H9 (cell line): ENCODE measurements at regions not wholly inside any gene's neighbourhood (a gene's known extent, or its start where the extent isn't known, plus 50 kb on each side); places are given as distances from the start of the nearest gene placed in this dataset.

Experiments
- DNase-seq: peaks from one replicate; pipeline ENCODE4 v3.0.0-alpha.2; 2017
- H2AFZ ChIP-seq: one replicate; pipeline ENCODE4 v1.6.1; 2013; ENCODE audit warnings: mild to moderate bottlenecking, low read length, control low read depth, moderate library complexity
- H2AK5ac ChIP-seq: 2 replicates; pipeline ENCODE4 v1.6.1; 2013; ENCODE audit warnings: low read length, control low read depth, mixed read lengths; ENCODE audit not compliant: insufficient read length
- H2BK120ac ChIP-seq: one replicate; pipeline ENCODE4 v1.6.1; 2013; ENCODE audit warnings: low read depth, mild to moderate bottlenecking, low read length, control low read depth, inconsistent platforms; ENCODE audit not compliant: poor library complexity, severe bottlenecking
- H2BK12ac ChIP-seq: 2 replicates; pipeline ENCODE4 v1.6.1; 2013; ENCODE audit warnings: low read length, control low read depth, mixed read lengths, low read depth; ENCODE audit not compliant: insufficient read length
- H2BK15ac ChIP-seq: 2 replicates; pipeline ENCODE4 v1.6.1; 2013; ENCODE audit warnings: low read depth, low read length, control low read depth
- H2BK20ac ChIP-seq: one replicate; pipeline ENCODE4 v1.6.1; 2013; ENCODE audit warnings: low read depth, mild to moderate bottlenecking, low read length, control low read depth, inconsistent platforms; ENCODE audit not compliant: poor library complexity, severe bottlenecking
- H2BK5ac ChIP-seq: 2 replicates; pipeline ENCODE4 v1.6.1; 2013; ENCODE audit warnings: low read length, control low read depth, mixed read lengths; ENCODE audit not compliant: insufficient read length
- H3K14ac ChIP-seq: 2 replicates; pipeline ENCODE4 v1.6.1; 2013; ENCODE audit warnings: low read length, control low read depth; ENCODE audit not compliant: insufficient read depth
- H3K18ac ChIP-seq: 2 replicates; pipeline ENCODE4 v1.6.1; 2013; ENCODE audit warnings: low read depth, mild to moderate bottlenecking, mixed read lengths, low read length, control low read depth; ENCODE audit not compliant: insufficient read length
- H3K23ac ChIP-seq: 2 replicates; pipeline ENCODE4 v1.6.1; 2013; ENCODE audit warnings: low read length, control low read depth, mixed read lengths, low read depth; ENCODE audit not compliant: insufficient read length
- H3K23me2 ChIP-seq: 2 replicates; pipeline ENCODE4 v1.6.1; 2013; ENCODE audit warnings: low read depth, mild to moderate bottlenecking, mixed read lengths, low read length, control low read depth; ENCODE audit not compliant: insufficient read length, poor library complexity, severe bottlenecking
- H3K27ac ChIP-seq: 2 replicates; pipeline ENCODE4 v1.5.1; 2013; ENCODE audit warnings: low read length, control low read depth, mixed read lengths, low read depth; ENCODE audit not compliant: insufficient read length
- H3K27me3 ChIP-seq: 2 replicates; pipeline ENCODE4 v1.6.1; 2013; ENCODE audit warnings: low read length, control low read depth, inconsistent platforms; ENCODE audit not compliant: insufficient read depth
- H3K4ac ChIP-seq: 2 replicates; pipeline ENCODE4 v1.6.1; 2013; ENCODE audit warnings: low read depth, mild to moderate bottlenecking, control low read depth, inconsistent platforms, low read length, moderate library complexity
- H3K4me1 ChIP-seq: 2 replicates; pipeline ENCODE4 v1.6.1; 2013; ENCODE audit warnings: low read length, control low read depth, inconsistent platforms; ENCODE audit not compliant: insufficient read depth
- H3K4me2 ChIP-seq: 2 replicates; pipeline ENCODE4 v1.6.1; 2013; ENCODE audit warnings: low read length, control low read depth, mixed read lengths; ENCODE audit not compliant: insufficient read length, insufficient read depth
- H3K56ac ChIP-seq: 2 replicates; pipeline ENCODE4 v1.6.1; 2013; ENCODE audit warnings: low read depth, mild to moderate bottlenecking, mixed read lengths, low read length, control low read depth; ENCODE audit not compliant: insufficient read length
- H3K79me1 ChIP-seq: 2 replicates; pipeline ENCODE4 v1.6.1; 2013; ENCODE audit warnings: low read depth, mild to moderate bottlenecking, moderate library complexity, low read length, control low read depth, inconsistent platforms; ENCODE audit not compliant: insufficient read depth, poor library complexity, severe bottlenecking
- H3K79me2 ChIP-seq: 2 replicates; pipeline ENCODE4 v1.6.1; 2013; ENCODE audit warnings: low read length, control low read depth, inconsistent platforms; ENCODE audit not compliant: insufficient read depth
- H3K9ac ChIP-seq: 2 replicates; pipeline ENCODE4 v1.6.1; 2013; ENCODE audit warnings: low read length, control low read depth, mixed read lengths; ENCODE audit not compliant: insufficient read length; ENCODE audit errors: extremely low read depth
- H3K9me3 ChIP-seq: one replicate; pipeline ENCODE4 v1.6.1; 2013; ENCODE audit warnings: low read depth, low read length, inconsistent platforms; ENCODE audit not compliant: control insufficient read depth
- H3T11ph ChIP-seq: one replicate; pipeline ENCODE4 v1.6.1; 2013; ENCODE audit warnings: mild to moderate bottlenecking, low read length, control low read depth, inconsistent platforms
- H4K20me1 ChIP-seq: one replicate; pipeline ENCODE4 v1.6.1; 2013; ENCODE audit not compliant: control insufficient read depth, insufficient read length, insufficient read depth
- H4K5ac ChIP-seq: 2 replicates; pipeline ENCODE4 v1.6.1; 2013; ENCODE audit warnings: low read depth, mild to moderate bottlenecking, mixed read lengths, low read length, control low read depth; ENCODE audit not compliant: insufficient read length
- H4K8ac ChIP-seq: replicated peaks from 2 replicates; pipeline ENCODE4 v1.6.1; 2013; ENCODE audit warnings: low read length, control low read depth, mixed read lengths, low read depth; ENCODE audit not compliant: insufficient read length
- H4K91ac ChIP-seq: 2 replicates; pipeline ENCODE4 v1.6.1; 2013; ENCODE audit warnings: low read depth, mild to moderate bottlenecking, moderate library complexity, mixed read lengths, low read length, control low read depth; ENCODE audit not compliant: insufficient read length
- H3K27ac Mint-ChIP-seq, 3 experiments: 2 replicates in 2 of 3; 3 replicates in 1 of 3; pipeline ENCODE4 v1.8.0; 2020 to 2021; ENCODE audit warnings: mixed read lengths in 3 of 3, mild to moderate bottlenecking in 1 of 3, moderate library complexity in 1 of 3
- H3K27me3 Mint-ChIP-seq: 2 replicates; pipeline ENCODE4 v1.8.0; 2021; ENCODE audit warnings: low read depth, mild to moderate bottlenecking, moderate library complexity, mixed read lengths
- H3K36me3 Mint-ChIP-seq, 3 experiments: 2 replicates in 2 of 3; 3 replicates in 1 of 3; pipeline ENCODE4 v1.8.0; 2020 to 2021; ENCODE audit warnings: low read depth in 3 of 3, mixed read lengths in 3 of 3; ENCODE audit not compliant: insufficient read depth in 1 of 3
- H3K4me1 Mint-ChIP-seq, 2 experiments: 2 replicates each; pipeline ENCODE4 v1.8.0; 2020; ENCODE audit warnings: mixed read lengths in 2 of 2
- H3K4me3 Mint-ChIP-seq, 2 experiments: 2 replicates in 1 of 2; 3 replicates in 1 of 2; pipeline ENCODE4 v1.8.0; 2020 to 2021; ENCODE audit warnings: mild to moderate bottlenecking in 2 of 2, mixed read lengths in 2 of 2, moderate library complexity in 1 of 2
- H3K9me3 Mint-ChIP-seq, 2 experiments: 2 replicates in 1 of 2; 3 replicates in 1 of 2; pipeline ENCODE4 v1.8.0; 2020; ENCODE audit warnings: mild to moderate bottlenecking in 2 of 2, mixed read lengths in 2 of 2, moderate library complexity in 1 of 2
- CTCF ChIP-seq: fragments of 200-600 bp; sonication (generic); conservative IDR thresholded peaks from 3 replicates; pipeline ENCODE4 v1.8.0; 2021; ENCODE audit warnings: antibody characterized with exemption, mild to moderate bottlenecking
- WGBS: extraction: QIAGEN DNeasy Blood & Tissue Kit; methylation state at CpG from one replicate; pipeline ENCODE4 v1.1.7; 2013; ENCODE audit warnings: missing lambda C conversion rate, low lambda C conversion rate, mixed read lengths; ENCODE audit not compliant: insufficient read length; ENCODE audit errors: extremely low coverage; 5-methylcytosine and 5-hydroxymethylcytosine counted together

GRCh38 chr6:105600336-105601260 is 197.7 kb upstream of the PREP start:
- Histone ChIP-seq H3K14ac (no peak overlapping the region), H3K79me2 (no peaks in the 10 kb centered on the region), H2BK120ac (no peak overlapping the region), H3K23me2 (no peaks in the 10 kb centered on the region), H3K9ac (no peak overlapping the region), H2BK5ac (no peak overlapping the region), H4K91ac (no peak overlapping the region), H3T11ph (no peak overlapping the region), H2BK20ac (no peak overlapping the region), H2BK12ac (no peak overlapping the region), H4K8ac (no peak overlapping the region), H3K23ac (no peak overlapping the region), H3K9me3 (no peaks in the 10 kb centered on the region), H4K20me1 (no peaks in the 10 kb centered on the region), H3K56ac (no peak overlapping the region), H3K27me3 (no peaks in the 10 kb centered on the region), H3K18ac (no peak overlapping the region), H4K5ac (no peak overlapping the region), H2AFZ (no peak overlapping the region), H3K4me2 (no peak overlapping the region), H2BK15ac (no peak overlapping the region), H2AK5ac (no peak overlapping the region), H3K79me1 (no peaks in the 10 kb centered on the region), H3K4ac (no peak overlapping the region), H3K4me1 (no peaks in the 10 kb centered on the region), H3K27ac (no peak overlapping the region)
- Mint-ChIP-seq H3K4me3 (no peak overlapping the region), H3K4me1 (peaks cover 10 to 29% of the 10 kb centered on the region in 2 experiments), H3K27me3 (no peaks in the 10 kb centered on the region), H3K36me3 (no peaks in the 10 kb centered on the region), H3K27ac (peak overlapping the region in 1 of 3 experiments; percentile 32; a peak in 1 of 7 replicates), H3K9me3 (no peaks in the 10 kb centered on the region)
- no peak for TF ChIP-seq CTCF
- WGBS: no CpG with 5 or more reads among the region's 9 CpGs
- no peak for DNase-seq
